GM23338 (cell line): ENCODE measurements at regions not wholly inside any gene's neighbourhood (a gene's known extent, or its start where the extent isn't known, plus 50 kb on each side); places are given as distances from the start of the nearest gene placed in this dataset.

Source experiments
- ATAC-seq: fragments of 200-7000 bp; cut with Tn5 transposase; 3 replicates; pipeline ENCODE4 v1.9.1; 2020
- DNase-seq: peaks from one replicate; pipeline ENCODE4 v3.0.0-alpha.2; 2015; ENCODE audit warnings: low spot score
- H2AFZ ChIP-seq: fragments of 200-600 bp; sonication (generic); 2 replicates; pipeline ENCODE4 v1.8.0; 2016; ENCODE audit warnings: antibody characterized with exemption, mild to moderate bottlenecking, moderate library complexity
- H3F3A ChIP-seq: fragments of 200-600 bp; sonication (generic); replicated peaks from 2 replicates; pipeline ENCODE4 v1.8.0; 2017; ENCODE audit warnings: antibody characterized with exemption, mixed run types, low read depth
- H3K27ac ChIP-seq: fragments of 200-600 bp; sonication (generic); 2 replicates; pipeline ENCODE4 v1.6.1; 2016; ENCODE audit warnings: low read depth
- H3K27me3 ChIP-seq: fragments of 200-600 bp; sonication (generic); 2 replicates; pipeline ENCODE4 v1.8.0; 2016; ENCODE audit warnings: mild to moderate bottlenecking, mixed run types, moderate library complexity; ENCODE audit not compliant: insufficient read depth
- H3K36me3 ChIP-seq: fragments of 200-600 bp; sonication (generic); 2 replicates; pipeline ENCODE4 v1.8.0; 2016; ENCODE audit warnings: mild to moderate bottlenecking; ENCODE audit not compliant: insufficient read depth
- H3K4me1 ChIP-seq: fragments of 200-600 bp; sonication (generic); 2 replicates; pipeline ENCODE4 v1.8.0; 2016; ENCODE audit warnings: mild to moderate bottlenecking, moderate library complexity; ENCODE audit not compliant: insufficient read depth
- H3K4me2 ChIP-seq: fragments of 200-600 bp; sonication (generic); 2 replicates; pipeline ENCODE4 v1.7.1; 2017; ENCODE audit warnings: mixed run types
- H3K4me3 ChIP-seq: fragments of 200-600 bp; sonication (generic); 2 replicates; pipeline ENCODE4 v1.6.1; 2016; ENCODE audit warnings: mixed run types
- H3K79me2 ChIP-seq: fragments of 200-600 bp; sonication (generic); replicated peaks from 2 replicates; pipeline ENCODE4 v1.8.0; 2017; ENCODE audit warnings: mild to moderate bottlenecking; ENCODE audit not compliant: insufficient read depth
- H3K9me2 ChIP-seq: fragments of 200-600 bp; sonication (generic); 2 replicates; pipeline ENCODE4 v1.8.0; 2017; ENCODE audit not compliant: insufficient read depth
- H4K20me1 ChIP-seq: fragments of 200-600 bp; sonication (generic); replicated peaks from 2 replicates; pipeline ENCODE4 v1.8.0; 2017; ENCODE audit warnings: mild to moderate bottlenecking; ENCODE audit not compliant: insufficient read depth
- H3K27ac Mint-ChIP-seq: 2 replicates; pipeline ENCODE4 v1.8.0; 2020; ENCODE audit warnings: inconsistent platforms, mild to moderate bottlenecking, moderate library complexity, mixed read lengths
- H3K27me3 Mint-ChIP-seq: 3 replicates; pipeline ENCODE4 v1.8.0; 2022; ENCODE audit warnings: low read depth, mild to moderate bottlenecking, moderate library complexity, mixed read lengths, inconsistent platforms; ENCODE audit not compliant: insufficient read depth, poor library complexity
- H3K36me3 Mint-ChIP-seq: 3 replicates; pipeline ENCODE4 v1.8.0; 2021; ENCODE audit warnings: low read depth, mild to moderate bottlenecking, inconsistent platforms, moderate library complexity, mixed read lengths
- H3K4me1 Mint-ChIP-seq: 3 replicates; pipeline ENCODE4 v1.8.0; 2020; ENCODE audit warnings: mild to moderate bottlenecking, inconsistent platforms, mixed read lengths
- H3K4me3 Mint-ChIP-seq: 3 replicates; pipeline ENCODE4 v1.8.0; 2021; ENCODE audit warnings: moderate library complexity, mild to moderate bottlenecking, inconsistent platforms, mixed read lengths
- H3K9me3 Mint-ChIP-seq: 3 replicates; pipeline ENCODE4 v1.8.0; 2020; ENCODE audit warnings: moderate library complexity, mild to moderate bottlenecking, inconsistent platforms, mixed read lengths
- CREB1 ChIP-seq: fragments of 250-450 bp; sonication (Bioruptor Pico); IDR thresholded peaks from 2 replicates; pipeline ENCODE4 v1.5.0; 2020; ENCODE audit warnings: low read depth, mild to moderate bottlenecking, moderate library complexity
- CTCF ChIP-seq, 2 experiments: fragments of 200-600 bp in 1 of 2; sonication (generic) in 1 of 2; conservative IDR thresholded peaks; 2 replicates each; pipeline versions ENCODE4 v1.5.1 to v1.6.1; 2016 to 2017; ENCODE audit warnings: antibody characterized with exemption in 2 of 2, low read depth in 2 of 2, mild to moderate bottlenecking in 2 of 2, moderate library complexity in 1 of 2
- ETS1 ChIP-seq: IDR thresholded peaks from 2 replicates; pipeline ENCODE4 v1.6.1; 2016; ENCODE audit warnings: antibody characterized with exemption
- EZH2 ChIP-seq: fragments of 200-600 bp; sonication (generic); IDR thresholded peaks from one replicate; pipeline ENCODE4 v1.8.0; 2017; ENCODE audit warnings: antibody characterized with exemption, mild to moderate bottlenecking, low read depth; ENCODE audit not compliant: unreplicated experiment
- EZH2phosphoT487 ChIP-seq: fragments of 200-600 bp; sonication (generic); IDR thresholded peaks from one replicate; pipeline ENCODE4 v1.8.1; 2018; ENCODE audit warnings: antibody characterized with exemption; ENCODE audit not compliant: unreplicated experiment
- JUNB ChIP-seq: IDR thresholded peaks from one replicate; pipeline ENCODE4 v1.6.1; 2016; ENCODE audit warnings: antibody characterized with exemption; ENCODE audit not compliant: unreplicated experiment
- NANOG ChIP-seq: IDR thresholded peaks from 2 replicates; pipeline ENCODE4 v1.6.1; 2016; ENCODE audit warnings: antibody characterized with exemption, borderline replicate concordance
- POLR2AphosphoS5 ChIP-seq: IDR thresholded peaks from 2 replicates; pipeline ENCODE4 v1.6.1; 2016; ENCODE audit warnings: antibody characterized with exemption, low read depth
- REST ChIP-seq: IDR thresholded peaks from one replicate; pipeline ENCODE4 v1.6.1; 2018; ENCODE audit warnings: antibody characterized with exemption; ENCODE audit not compliant: unreplicated experiment
- STAT1 ChIP-seq: IDR thresholded peaks from one replicate; pipeline ENCODE4 v1.6.1; 2016; ENCODE audit warnings: antibody characterized with exemption; ENCODE audit not compliant: unreplicated experiment
- ZNF114 ChIP-seq: fragments of 250-450 bp; sonication (Bioruptor Pico); IDR thresholded peaks from 2 replicates; pipeline ENCODE4 v1.5.0; 2020; ENCODE audit warnings: mild to moderate bottlenecking, moderate library complexity
- ZNF331 ChIP-seq: fragments of 250-450 bp; sonication (Bioruptor Pico); IDR thresholded peaks from 2 replicates; pipeline ENCODE4 v1.5.0; 2020; ENCODE audit warnings: low read depth, mild to moderate bottlenecking, moderate library complexity
- ZNF462 ChIP-seq: fragments of 250-450 bp; sonication (Bioruptor Pico); IDR thresholded peaks from 2 replicates; pipeline ENCODE4 v1.5.0; 2020; ENCODE audit warnings: mild to moderate bottlenecking, moderate library complexity

GRCh38 chr4:176565049-176565448 is 227.7 kb downstream of the VEGFC start:
- Histone ChIP-seq H3K4me3 (no peak overlapping the region), H2AFZ (no peak overlapping the region), H3K9me2 (no peaks in the 10 kb centered on the region), H3K79me2 (no peaks in the 10 kb centered on the region), H3K4me1 (no peaks in the 10 kb centered on the region), H3K36me3 (no peaks in the 10 kb centered on the region), H3K27ac (no peak overlapping the region), H3F3A (no peaks in the 10 kb centered on the region), H4K20me1 (no peaks in the 10 kb centered on the region), H3K4me2 (no peak overlapping the region), H3K27me3 (no peaks in the 10 kb centered on the region)
- H3K9me3 Mint-ChIP-seq, result no peaks in the 10 kb centered on the region
- no peaks in the 10 kb centered on the region for H3K27me3 Mint-ChIP-seq
- no peaks in the 10 kb centered on the region for H3K36me3 Mint-ChIP-seq
- no peaks in the 10 kb centered on the region for H3K4me1 Mint-ChIP-seq
- ATAC-seq, result no peak
- TF ChIP-seq CREB1 (CRISPR knock-in tag) (no peak), EZH2phosphoT487 (no peak), JUNB (no peak), NANOG (no peak), ZNF114 (no peak), REST (no peak), CTCF (conservative IDR thresholded peaks at IDR 0.05; ENCODE audit: low read depth in 2 of 2) (no peak), ETS1 (no peak), STAT1 (no peak), EZH2 (no peak), ZNF462 (no peak), ZNF331 (CRISPR knock-in tag) (no peak), POLR2AphosphoS5 (no peak)
- H3K4me3 Mint-ChIP-seq, result no peak overlapping the region
- no peak for DNase-seq
- H3K27ac Mint-ChIP-seq, result no peak overlapping the region
